Loucy (cell line): ENCODE measurements at regions not wholly inside any gene's neighbourhood (a gene's known extent, or its start where the extent isn't known, plus 50 kb on each side); places are given as distances from the start of the nearest gene placed in this dataset.
"Not testable (repeated sequence)": the region's sequence is repeated elsewhere in the genome, so short reads cannot be mapped to it uniquely, and the experiment has no call there.

Source experiments
- H2AFZ ChIP-seq: fragments of 200-600 bp; sonication (generic); 2 replicates; pipeline ENCODE4 v1.6.0; 2016; ENCODE audit warnings: antibody characterized with exemption, mild to moderate bottlenecking, low read length, moderate library complexity
- H3F3A ChIP-seq: fragments of 200-600 bp; 2 replicates; pipeline ENCODE4 v1.6.0; 2016; ENCODE audit warnings: antibody characterized with exemption, low read depth, mild to moderate bottlenecking
- H3K27me3 ChIP-seq: fragments of 200-600 bp; sonication (generic); 2 replicates; pipeline ENCODE4 v1.6.1; 2014; ENCODE audit warnings: low read length, mild to moderate bottlenecking; ENCODE audit not compliant: insufficient read depth, poor library complexity, severe bottlenecking
- H3K36me3 ChIP-seq: fragments of 200-600 bp; sonication (generic); 2 replicates; pipeline ENCODE4 v1.6.1; 2016; ENCODE audit warnings: low read length; ENCODE audit not compliant: insufficient read depth
- H3K4me1 ChIP-seq: fragments of 200-600 bp; sonication (generic); 2 replicates; pipeline ENCODE4 v1.5.1; 2014; ENCODE audit warnings: low read length, mild to moderate bottlenecking; ENCODE audit not compliant: insufficient read depth, poor library complexity, severe bottlenecking
- H3K4me2 ChIP-seq: fragments of 200-600 bp; sonication (generic); 2 replicates; pipeline ENCODE4 v1.6.0; 2014; ENCODE audit warnings: antibody characterized with exemption, low read length, low read depth, mild to moderate bottlenecking; ENCODE audit not compliant: poor library complexity, severe bottlenecking
- H3K4me3 ChIP-seq: fragments of 200-600 bp; sonication (generic); 2 replicates; pipeline ENCODE4 v1.5.1; 2014; ENCODE audit warnings: low read length, mild to moderate bottlenecking, mixed read lengths; ENCODE audit not compliant: poor library complexity, severe bottlenecking
- H3K79me2 ChIP-seq: fragments of 200-600 bp; sonication (generic); 2 replicates; pipeline ENCODE4 v1.6.1; 2014; ENCODE audit warnings: low read length; ENCODE audit not compliant: insufficient read depth
- H3K9ac ChIP-seq: fragments of 200-600 bp; sonication (generic); 2 replicates; pipeline ENCODE4 v1.6.0; 2014; ENCODE audit warnings: mild to moderate bottlenecking, low read depth, low read length, moderate library complexity; ENCODE audit not compliant: poor library complexity, severe bottlenecking
- H3K9me2 ChIP-seq: fragments of 200-600 bp; sonication (generic); replicated peaks from 2 replicates; pipeline ENCODE4 v1.6.1; 2016; ENCODE audit warnings: low read depth, low read length, mixed read lengths
- H3K9me3 ChIP-seq: fragments of 200-600 bp; sonication (generic); 2 replicates; pipeline ENCODE4 v1.6.1; 2014; ENCODE audit warnings: mild to moderate bottlenecking, antibody characterized with exemption, low read length, low read depth; ENCODE audit not compliant: insufficient read depth
- H4K20me1 ChIP-seq: fragments of 200-600 bp; sonication (generic); 2 replicates; pipeline ENCODE4 v1.6.0; 2014; ENCODE audit warnings: antibody characterized with exemption, low read length, mild to moderate bottlenecking; ENCODE audit not compliant: insufficient read depth, poor library complexity, severe bottlenecking
- CTCF ChIP-seq: fragments of 200-600 bp; sonication (generic); conservative IDR thresholded peaks from 2 replicates; pipeline ENCODE4 v1.5.1; 2014; ENCODE audit warnings: mild to moderate bottlenecking, antibody characterized with exemption, low read length
- EZH2phosphoT487 ChIP-seq: fragments of 200-600 bp; IDR thresholded peaks from 2 replicates; pipeline ENCODE4 v1.6.1; 2018; ENCODE audit warnings: antibody characterized with exemption, mild to moderate bottlenecking, moderate library complexity, borderline replicate concordance

DNA sequence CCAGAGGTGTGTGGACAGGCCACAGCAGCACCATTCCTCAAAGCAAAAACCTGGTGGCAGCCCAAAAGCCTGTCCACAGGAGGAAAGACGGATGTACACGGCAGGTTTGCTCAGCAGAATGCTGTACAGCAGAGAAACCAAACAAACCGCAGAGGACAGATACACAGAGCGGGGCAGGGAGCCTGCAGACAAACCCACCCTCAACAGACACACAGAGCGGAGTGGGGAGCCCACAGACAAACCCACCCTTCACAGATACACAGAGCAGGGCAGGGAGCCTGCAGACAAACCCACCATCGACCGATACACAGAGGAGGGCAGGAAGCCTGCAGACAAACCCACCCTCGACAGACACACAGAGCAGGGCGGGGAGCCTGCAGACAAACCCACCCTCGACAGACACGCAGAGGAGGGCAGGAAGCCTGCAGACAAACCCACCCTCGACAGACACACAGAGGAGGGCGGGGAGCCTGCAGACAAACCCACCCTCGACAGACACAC lies 53.0 kb upstream of the METRNL start:
- H3K79me2 ChIP-seq: peaks cover 69% of the 10 kb centered on the region
- no peak for TF ChIP-seq CTCF
- TF ChIP-seq EZH2phosphoT487: no peak
- H3F3A ChIP-seq: no peaks in the 10 kb centered on the region
- H2AFZ ChIP-seq: no peak overlapping the region
- H3K9me3 ChIP-seq: no peaks in the 10 kb centered on the region
- H3K4me3 ChIP-seq: peak overlapping the region; percentile 5
- peaks cover 20% of the 10 kb centered on the region for H4K20me1 ChIP-seq
- H3K36me3 ChIP-seq: peaks cover 30% of the 10 kb centered on the region; the same call in 1 of the 2 replicates
- no peaks in the 10 kb centered on the region for H3K27me3 ChIP-seq
- H3K4me1 ChIP-seq: peaks cover 11% of the 10 kb centered on the region
- H3K4me2 ChIP-seq: peak overlapping the region; percentile 55
- no peaks in the 10 kb centered on the region for H3K9me2 ChIP-seq
- peak overlapping the region; percentile 32 for H3K9ac ChIP-seq

DNA sequence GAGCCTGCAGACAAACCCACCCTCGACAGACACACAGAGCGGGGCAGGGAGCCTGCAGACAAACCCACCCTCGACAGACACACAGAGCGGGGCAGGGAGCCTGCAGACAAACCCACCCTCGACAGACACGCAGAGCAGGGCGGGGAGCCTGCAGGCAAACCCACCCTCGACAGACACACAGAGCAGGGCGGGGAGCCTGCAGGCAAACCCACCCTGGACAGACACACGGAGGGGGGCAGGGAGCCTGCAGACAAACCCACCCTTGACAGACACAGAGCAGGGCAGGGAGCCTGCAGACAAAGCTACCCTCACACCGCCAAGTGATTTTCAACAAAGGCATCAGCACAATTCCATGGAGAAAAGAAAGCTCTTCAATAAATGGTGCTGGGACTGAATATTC lies 52.5 kb upstream of the METRNL start:
- H3K27me3 ChIP-seq, H3K4me3 ChIP-seq: not testable (repeated sequence)
- peaks cover 69% of the 10 kb centered on the region for H3K79me2 ChIP-seq

DNA sequence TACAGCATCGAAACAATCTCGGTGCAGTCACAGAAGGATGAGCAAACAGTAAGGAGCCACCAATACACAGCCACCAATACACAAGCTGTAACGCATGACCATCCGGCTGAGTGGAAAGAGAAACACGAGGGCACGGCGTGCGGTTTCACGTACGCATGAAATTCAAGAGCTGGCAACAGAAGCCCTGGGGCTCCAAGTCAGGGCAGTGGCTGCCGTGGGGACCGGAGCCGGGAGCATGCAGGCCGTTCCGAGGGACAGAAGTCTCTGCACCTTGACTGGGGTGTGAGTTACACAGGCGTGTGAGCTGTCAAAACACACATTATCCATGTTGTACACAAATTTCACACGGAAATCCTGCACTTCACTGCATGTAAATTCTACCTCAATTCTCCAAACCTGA lies 50.6 kb upstream of the METRNL start:
- H3K4me1 ChIP-seq: peaks cover 11% of the 10 kb centered on the region
- peaks cover 62% of the 10 kb centered on the region for H3K79me2 ChIP-seq
- no peaks in the 10 kb centered on the region for H3F3A ChIP-seq
- H2AFZ ChIP-seq: no peak overlapping the region
- H3K4me2 ChIP-seq: no peak overlapping the region
- H3K9me2 ChIP-seq: no peaks in the 10 kb centered on the region
- H3K9ac ChIP-seq: no peak overlapping the region
- no peak overlapping the region for H3K4me3 ChIP-seq
- TF ChIP-seq EZH2phosphoT487 (no peak), CTCF (no peak)
- H3K9me3 ChIP-seq: no peaks in the 10 kb centered on the region
- H4K20me1 ChIP-seq: peaks cover 16% of the 10 kb centered on the region
- H3K36me3 ChIP-seq: peaks cover 38% of the 10 kb centered on the region; the same call in 1 of the 2 replicates
- no peaks in the 10 kb centered on the region for H3K27me3 ChIP-seq

More for the DNA sequence above, 52.5 kb upstream of the METRNL start:
- H3K4me2 ChIP-seq: peak overlapping the region; percentile 55
- peaks cover 20% of the 10 kb centered on the region for H4K20me1 ChIP-seq
- not testable (repeated sequence) for H3K9me3 ChIP-seq, H3K9me2 ChIP-seq, H3F3A ChIP-seq, H2AFZ ChIP-seq
- peak overlapping the region; percentile 32 for H3K9ac ChIP-seq
- H3K36me3 ChIP-seq: peaks cover 35% of the 10 kb centered on the region; the same call in 1 of the 2 replicates
- H3K4me1 ChIP-seq: peaks cover 11% of the 10 kb centered on the region

GRCh38 chr17:83029571-83029970 lies 49.8 kb upstream of the METRNL start:
- Histone ChIP-seq H4K20me1 (peaks cover 15% of the 10 kb centered on the region), H3K4me3 (no peak overlapping the region), H2AFZ (no peak overlapping the region), H3K79me2 (peaks cover 55% of the 10 kb centered on the region), H3K4me1 (peaks cover 11% of the 10 kb centered on the region), H3F3A (no peaks in the 10 kb centered on the region), H3K9me3 (no peaks in the 10 kb centered on the region), H3K27me3 (no peaks in the 10 kb centered on the region), H3K36me3 (peaks cover 36% of the 10 kb centered on the region; the same call in 1 of the 2 replicates), H3K9me2 (no peaks in the 10 kb centered on the region), H3K4me2 (no peak overlapping the region), H3K9ac (no peak overlapping the region)
- TF ChIP-seq EZH2phosphoT487 (no peak), CTCF (no peak)
